ENCODE measurements at regions not wholly inside any gene's neighbourhood (a gene's known extent, or its start where the extent isn't known, plus 50 kb on each side); places are given as distances from the start of the nearest gene placed in this dataset.

DNA sequence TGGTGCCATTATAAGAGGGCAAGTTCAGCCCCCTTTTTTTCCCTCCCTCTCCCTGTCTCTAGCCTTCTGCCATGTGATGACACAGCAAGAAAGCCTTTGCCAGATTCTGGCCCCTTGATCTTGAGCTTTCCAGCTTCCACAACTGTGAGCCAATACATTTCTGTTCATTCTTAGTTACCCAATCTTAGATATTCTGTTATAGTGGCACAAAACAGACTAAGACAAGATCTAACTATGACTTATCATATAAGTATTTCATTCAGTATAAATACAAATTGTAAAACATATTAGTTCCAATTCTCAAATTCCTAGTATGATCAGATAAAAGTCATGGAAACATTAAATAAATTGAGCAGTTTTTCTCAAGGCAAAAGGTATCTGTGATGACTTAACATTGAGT lies 276.3 kb downstream of the COX7C start:
- H3K27me3 ChIP-seq: no peaks in the 10 kb centered on the region
- H3K36me3 ChIP-seq: no peaks in the 10 kb centered on the region
- H3K27ac ChIP-seq: no peak overlapping the region
- no peak overlapping the region for H3K4me3 ChIP-seq
- intact Hi-C loops (cut with DNase I; ENCODE audit: low total_unique reads): no loop called here
- no peaks in the 10 kb centered on the region for H3K4me1 ChIP-seq
- TF ChIP-seq, protein P1, sequence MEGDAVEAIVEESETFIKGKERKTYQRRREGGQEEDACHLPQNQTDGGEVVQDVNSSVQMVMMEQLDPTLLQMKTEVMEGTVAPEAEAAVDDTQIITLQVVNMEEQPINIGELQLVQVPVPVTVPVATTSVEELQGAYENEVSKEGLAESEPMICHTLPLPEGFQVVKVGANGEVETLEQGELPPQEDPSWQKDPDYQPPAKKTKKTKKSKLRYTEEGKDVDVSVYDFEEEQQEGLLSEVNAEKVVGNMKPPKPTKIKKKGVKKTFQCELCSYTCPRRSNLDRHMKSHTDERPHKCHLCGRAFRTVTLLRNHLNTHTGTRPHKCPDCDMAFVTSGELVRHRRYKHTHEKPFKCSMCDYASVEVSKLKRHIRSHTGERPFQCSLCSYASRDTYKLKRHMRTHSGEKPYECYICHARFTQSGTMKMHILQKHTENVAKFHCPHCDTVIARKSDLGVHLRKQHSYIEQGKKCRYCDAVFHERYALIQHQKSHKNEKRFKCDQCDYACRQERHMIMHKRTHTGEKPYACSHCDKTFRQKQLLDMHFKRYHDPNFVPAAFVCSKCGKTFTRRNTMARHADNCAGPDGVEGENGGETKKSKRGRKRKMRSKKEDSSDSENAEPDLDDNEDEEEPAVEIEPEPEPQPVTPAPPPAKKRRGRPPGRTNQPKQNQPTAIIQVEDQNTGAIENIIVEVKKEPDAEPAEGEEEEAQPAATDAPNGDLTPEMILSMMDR (IDR thresholded peaks at IDR 0.05): no peak
- no peak for TF ChIP-seq POLR2A (IDR thresholded peaks at IDR 0.05)
- TF ChIP-seq POLR2AphosphoS5 (IDR thresholded peaks at IDR 0.05): no peak
- no peak for TF ChIP-seq EP300 (IDR thresholded peaks at IDR 0.05; ENCODE audit: low read depth)
- DNase-seq: no peak
- H3K9me3 ChIP-seq: no peaks in the 10 kb centered on the region
- in situ Hi-C loops (cut with MboI; ENCODE audit: low pct_ligation_motif_present in 1 of 4, low pct_unique_long_range_greater_than_20kb in 1 of 4, low sequenced_read_pairs in 3 of 4): no loop called here

DNA sequence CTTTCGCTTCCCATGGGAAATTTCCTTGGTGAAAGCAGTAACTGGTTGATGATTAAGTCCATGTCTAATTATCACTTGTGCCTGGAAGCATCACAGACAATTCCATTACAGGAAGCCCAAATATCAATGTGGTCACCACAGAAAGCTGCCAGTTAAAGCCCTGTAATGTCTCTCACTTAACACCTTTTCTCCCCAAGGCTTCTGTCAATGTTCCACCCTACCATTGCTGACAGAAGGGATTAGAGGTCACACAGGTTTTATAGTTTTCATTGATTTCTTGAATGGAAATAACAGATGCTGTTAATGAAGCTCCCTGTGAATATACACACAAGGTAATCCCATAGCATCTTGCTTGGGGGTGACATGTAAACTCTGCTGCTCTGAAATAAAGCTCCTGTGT lies 279.2 kb downstream of the COX7C start:
- H3K36me3 ChIP-seq: no peaks in the 10 kb centered on the region
- intact Hi-C loops (cut with DNase I; ENCODE audit: low total_unique reads): no loop called here
- H3K9me3 ChIP-seq: no peaks in the 10 kb centered on the region
- H3K27ac ChIP-seq: no peak overlapping the region
- WGBS, 2 donors (ENCODE audit: low coverage in 1 of 2): 83 to 86% methylated on average over 1 of the region's 1 CpG
- H3K4me1 ChIP-seq: no peaks in the 10 kb centered on the region
- no peak overlapping the region for H3K4me3 ChIP-seq
- TF ChIP-seq EP300 (IDR thresholded peaks at IDR 0.05; ENCODE audit: low read depth) (no peak), POLR2A (IDR thresholded peaks at IDR 0.05) (no peak), POLR2AphosphoS5 (IDR thresholded peaks at IDR 0.05) (no peak)
- TF ChIP-seq, protein P1 (IDR thresholded peaks at IDR 0.05): no peak
- in situ Hi-C loops (cut with MboI; ENCODE audit: low pct_ligation_motif_present in 1 of 4, low pct_unique_long_range_greater_than_20kb in 1 of 4, low sequenced_read_pairs in 3 of 4): no loop called here
- DNase-seq: no peak
- H3K27me3 ChIP-seq: no peaks in the 10 kb centered on the region

DNA sequence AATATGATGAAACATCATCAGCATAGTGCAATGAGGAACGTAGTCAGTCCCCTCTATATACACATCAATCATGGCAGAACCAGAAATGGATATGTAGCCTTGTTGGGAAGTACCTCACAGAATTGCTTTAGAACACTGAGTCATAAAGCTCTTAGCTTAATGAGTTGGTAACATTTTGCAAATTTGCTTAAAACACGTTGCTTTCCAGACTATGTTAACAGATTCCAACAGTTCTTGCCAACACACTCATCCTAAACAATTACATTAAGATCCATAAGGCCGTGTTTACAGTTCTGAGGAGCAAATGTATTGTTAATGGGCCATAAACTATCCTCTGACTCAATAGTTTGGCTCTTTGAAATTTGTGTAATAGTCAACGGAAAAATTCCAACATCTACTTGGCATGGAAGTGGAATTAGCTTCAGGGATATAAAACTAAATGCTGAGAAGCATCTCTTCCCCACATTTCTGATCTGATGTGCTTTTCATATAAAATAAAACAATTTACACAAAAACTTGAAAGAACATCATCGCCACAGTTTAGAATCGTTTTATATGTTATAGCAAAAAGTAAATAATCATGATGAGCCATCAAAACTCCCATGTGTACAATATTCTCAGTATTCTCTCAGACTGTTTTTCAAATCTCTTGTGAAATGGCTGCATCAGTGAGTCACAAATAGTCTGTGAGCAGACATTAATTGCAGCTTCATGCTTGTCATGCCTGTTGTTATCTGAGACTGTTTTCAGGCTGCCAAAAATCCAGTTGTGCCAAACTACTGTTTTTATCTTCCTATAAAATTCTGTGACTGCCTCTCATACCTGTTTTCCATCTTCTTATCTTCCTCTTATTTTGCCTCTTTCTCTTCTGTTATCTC lies 291.9 kb downstream of the COX7C start:
- no peaks in the 10 kb centered on the region for H3K36me3 ChIP-seq
- no peak overlapping the region for H3K4me3 ChIP-seq
- intact Hi-C loops (cut with DNase I; ENCODE audit: low total_unique reads) (no loop called here), in situ Hi-C loops (cut with MboI; ENCODE audit: low pct_ligation_motif_present in 1 of 4, low pct_unique_long_range_greater_than_20kb in 1 of 4, low sequenced_read_pairs in 3 of 4) (no loop called here)
- H3K27ac ChIP-seq: no peak overlapping the region
- TF ChIP-seq, protein P1 (IDR thresholded peaks at IDR 0.05): no peak
- H3K4me1 ChIP-seq: no peaks in the 10 kb centered on the region
- WGBS, 2 donors (ENCODE audit: low coverage in 1 of 2): 35 to 42% methylated on average over 6 of the region's 6 CpGs
- no peaks in the 10 kb centered on the region for H3K27me3 ChIP-seq
- DNase-seq: no peak
- no peaks in the 10 kb centered on the region for H3K9me3 ChIP-seq

DNA sequence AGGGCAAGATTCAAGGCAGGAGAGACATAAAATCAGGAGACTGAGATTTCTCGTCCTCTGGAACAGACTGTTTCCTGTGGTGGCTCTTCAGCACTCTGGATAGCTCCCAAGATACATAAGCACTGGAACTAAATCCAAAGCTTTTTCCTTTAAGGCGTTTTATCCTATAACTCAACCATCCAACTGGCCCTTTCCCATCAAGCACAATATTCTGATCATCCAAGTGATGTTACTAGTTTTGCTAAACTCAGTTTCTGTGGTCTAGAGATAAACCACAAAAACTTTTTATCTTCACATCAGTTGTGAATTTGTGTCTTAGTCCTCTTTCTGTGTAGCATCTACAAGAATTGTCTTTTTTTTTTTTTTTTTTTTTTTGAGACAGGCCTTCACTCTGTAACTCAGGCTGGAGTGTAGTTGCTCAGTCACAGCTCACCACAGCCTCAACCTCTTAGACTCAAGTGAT lies 299.4 kb downstream of the COX7C start:
- Histone ChIP-seq H3K9me3 (no peaks in the 10 kb centered on the region), H3K36me3 (no peaks in the 10 kb centered on the region), H3K27me3 (no peaks in the 10 kb centered on the region), H3K4me3 (no peak overlapping the region), H3K4me1 (no peaks in the 10 kb centered on the region), H3K27ac (no peak overlapping the region)
- TF ChIP-seq EP300 (IDR thresholded peaks at IDR 0.05; ENCODE audit: low read depth): no peak
- no peak for DNase-seq
- intact Hi-C loops (cut with DNase I; ENCODE audit: low total_unique reads) (no loop called here), in situ Hi-C loops (cut with MboI; ENCODE audit: low pct_ligation_motif_present in 1 of 4, low pct_unique_long_range_greater_than_20kb in 1 of 4, low sequenced_read_pairs in 3 of 4) (no loop called here)
- 10 to 15% methylated on average over 2 of the region's 2 CpGs for whole genome bisulfite sequencing, 2 donors (ENCODE audit: low coverage in 1 of 2)

DNA sequence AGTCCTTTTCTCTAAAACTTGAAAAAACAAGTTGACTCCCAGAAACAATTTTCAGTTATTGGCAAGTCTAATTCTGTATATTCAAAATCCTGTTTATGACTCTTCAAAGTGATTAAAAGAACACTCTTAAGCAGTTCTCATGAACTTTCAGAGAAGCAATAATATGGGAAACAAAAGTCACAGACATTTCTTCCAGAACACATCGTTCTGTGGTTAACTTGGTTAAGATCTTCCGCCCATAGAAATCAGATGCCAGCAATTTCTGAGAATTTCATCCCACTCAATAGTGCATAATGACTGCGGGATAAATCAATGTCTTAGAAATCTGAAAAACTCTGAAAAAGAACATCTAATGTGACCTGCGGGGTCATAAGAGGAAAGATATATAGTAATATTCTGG lies 300.5 kb downstream of the COX7C start:
- H3K4me3 ChIP-seq: no peak overlapping the region
- no peaks in the 10 kb centered on the region for H3K36me3 ChIP-seq
- 58 to 61% methylated on average over 4 of the region's 4 CpGs for WGBS, 2 donors (ENCODE audit: low coverage in 1 of 2)
- DNase-seq: no peak
- no peaks in the 10 kb centered on the region for H3K9me3 ChIP-seq
- H3K4me1 ChIP-seq: no peaks in the 10 kb centered on the region
- in situ Hi-C loops (cut with MboI; ENCODE audit: low pct_ligation_motif_present in 1 of 4, low pct_unique_long_range_greater_than_20kb in 1 of 4, low sequenced_read_pairs in 3 of 4): no loop called here
- no peaks in the 10 kb centered on the region for H3K27me3 ChIP-seq
- no peak overlapping the region for H3K27ac ChIP-seq
- no peak for TF ChIP-seq POLR2AphosphoS5 (IDR thresholded peaks at IDR 0.05)
- no peak for TF ChIP-seq POLR2A (IDR thresholded peaks at IDR 0.05)
- intact Hi-C loops (cut with DNase I; ENCODE audit: low total_unique reads): no loop called here
